HCT116 (cell line): ENCODE measurements at regions not wholly inside any gene's neighbourhood (a gene's known extent, or its start where the extent isn't known, plus 50 kb on each side); places are given as distances from the start of the nearest gene placed in this dataset.

Experiments used
- ATAC-seq: fragments of 200-7000 bp; cut with Tn5 transposase; 2 replicates; pipeline ENCODE4 v1.9.1; 2020; ENCODE audit warnings: mild to moderate bottlenecking, moderate library complexity
- BruUV-seq: library from RNA; stranded (reverse); fragments of 400-500 nt; replicated peaks from 2 replicates; lab custom pipeline; 2021; lab: Mats Ljungman, UMichigan
- CTCF ChIA-PET: fragments of 300-600 bp; sonication (Branson Sonifier 250); formaldehyde crosslinking; loops from one replicate; lab custom pipeline; 2021; ENCODE audit warnings: antibody characterized with exemption; lab: Charles Lee
- POLR2A ChIA-PET: fragments of 300-600, 350-600 bp; sonication (Branson Sonifier 250); formaldehyde crosslinking; loops from one replicate; lab custom pipeline; 2021; ENCODE audit warnings: antibody characterized with exemption; lab: Charles Lee
- RAD21 ChIA-PET, 2 experiments: fragments of 300-600 bp; sonication (Branson Sonifier 250); formaldehyde crosslinking; loops; one replicate each; lab custom pipeline; 2023; ENCODE audit warnings: low total read pairs in 2 of 2; ENCODE audit not compliant: uncharacterized antibody in 2 of 2, unreplicated experiment in 2 of 2, low non-redundant PET in 1 of 2; lab: Charles Lee
- DNase-seq: peaks from one replicate; pipeline ENCODE4 v3.0.0-alpha.2; 2010; ENCODE audit warnings: low read depth, low spot score
- H2AFZ ChIP-seq: fragments of 200-600 bp; shearing (Covaris generic), sonication (generic); 2 replicates; pipeline ENCODE4 v1.6.1; 2017; ENCODE audit warnings: low read depth, mixed run types, mixed read lengths, antibody characterized with exemption, low read length; ENCODE audit not compliant: poor library complexity, severe bottlenecking
- H3K27ac ChIP-seq: 2 replicates; pipeline ENCODE4 v1.5.1; 2012; ENCODE audit warnings: low read depth, low read length
- H3K27me3 ChIP-seq: fragments of 200-600 bp; sonication (generic); 2 replicates; pipeline ENCODE4 v1.6.1; 2016; ENCODE audit warnings: mixed run types, low read length, mixed read lengths; ENCODE audit not compliant: insufficient read depth
- H3K36me3 ChIP-seq, 2 experiments: fragments of 200-500 bp in 1 of 2; fragments of 200-600 bp in 1 of 2; sonication (Bioruptor generic) in 1 of 2; sonication (generic) in 1 of 2; 2 replicates each; pipeline versions ENCODE4 v1.5.1 to v1.6.1; 2014 to 2016; ENCODE audit warnings: low read length in 2 of 2, inconsistent platforms in 1 of 2, mixed read lengths in 1 of 2, mixed run types in 1 of 2; ENCODE audit not compliant: insufficient read depth in 2 of 2, control insufficient read depth in 1 of 2
- H3K4me1 ChIP-seq, 2 experiments: fragments of 200-600 bp in 1 of 2; sonication (generic) in 1 of 2; 2 replicates each; pipeline versions ENCODE4 v1.5.1 to v1.6.1; 2012 to 2017; ENCODE audit warnings: low read length in 2 of 2, inconsistent platforms in 1 of 2, mild to moderate bottlenecking in 1 of 2, mixed read lengths in 1 of 2, mixed run types in 1 of 2, moderate library complexity in 1 of 2; ENCODE audit not compliant: insufficient read depth in 2 of 2, control insufficient read depth in 1 of 2
- H3K4me2 ChIP-seq: fragments of 200-600 bp; sonication (generic); 2 replicates; pipeline ENCODE4 v1.6.1; 2017; ENCODE audit warnings: mixed run types, low read length, mixed read lengths
- H3K4me3 ChIP-seq, 2 experiments: fragments of 200-600 bp in 1 of 2; sonication (generic) in 1 of 2; replicated peaks in 1 of 2; 2 replicates each; pipeline ENCODE4 v1.5.1; 2011 to 2016; ENCODE audit warnings: low read length in 2 of 2, control low read depth in 1 of 2, low read depth in 1 of 2, mild to moderate bottlenecking in 1 of 2, mixed read lengths in 1 of 2, mixed run types in 1 of 2
- H3K79me2 ChIP-seq: fragments of 200-600 bp; sonication (generic); 2 replicates; pipeline ENCODE4 v1.6.1; 2017; ENCODE audit warnings: mild to moderate bottlenecking, mixed run types, low read length, moderate library complexity, mixed read lengths; ENCODE audit not compliant: insufficient read depth
- H3K9ac ChIP-seq: fragments of 200-600 bp; sonication (generic); 2 replicates; pipeline ENCODE4 v1.6.1; 2016; ENCODE audit warnings: low read length, mixed read lengths
- H3K9me2 ChIP-seq: fragments of 200-600 bp; sonication (generic), shearing (Covaris generic); 2 replicates; pipeline ENCODE4 v1.6.1; 2017; ENCODE audit warnings: mixed run types, mild to moderate bottlenecking, moderate library complexity; ENCODE audit not compliant: insufficient read depth
- H3K9me3 ChIP-seq, 2 experiments: fragments of 200-500 bp in 1 of 2; fragments of 200-600 bp in 1 of 2; sonication (Bioruptor generic) in 1 of 2; sonication (generic) in 1 of 2; 2 replicates each; pipeline ENCODE4 v1.6.1; 2014 to 2017; ENCODE audit warnings: low read length in 2 of 2, mixed read lengths in 2 of 2, inconsistent platforms in 1 of 2, low read depth in 1 of 2, mild to moderate bottlenecking in 1 of 2, mixed run types in 1 of 2, moderate library complexity in 1 of 2; ENCODE audit not compliant: control insufficient read depth in 1 of 2, insufficient read depth in 1 of 2
- H4K20me1 ChIP-seq: fragments of 200-600 bp; sonication (generic), shearing (Covaris generic); 2 replicates; pipeline ENCODE4 v1.6.1; 2017; ENCODE audit warnings: mixed run types, mild to moderate bottlenecking, moderate library complexity; ENCODE audit not compliant: insufficient read depth
- CEBPB ChIP-seq: IDR thresholded peaks from 2 replicates; pipeline ENCODE4 v1.6.1; 2012; ENCODE audit warnings: low read depth
- POLR2AphosphoS5 ChIP-seq: IDR thresholded peaks from 2 replicates; pipeline ENCODE4 v1.6.1; 2011; ENCODE audit warnings: mild to moderate bottlenecking, low read depth, low read length, moderate library complexity
- RAD21 ChIP-seq: IDR thresholded peaks from 2 replicates; pipeline ENCODE4 v1.6.1; 2012; ENCODE audit warnings: low read depth, mild to moderate bottlenecking
- REST ChIP-seq: IDR thresholded peaks from 2 replicates; pipeline ENCODE4 v1.6.1; 2012; ENCODE audit warnings: low read depth
- SIN3A ChIP-seq: IDR thresholded peaks from 2 replicates; pipeline ENCODE4 v1.6.1; 2012; ENCODE audit warnings: low read depth
- SP1 ChIP-seq: IDR thresholded peaks from 2 replicates; pipeline ENCODE4 v1.6.1; 2012; ENCODE audit warnings: low read depth
- TCF7L2 ChIP-seq: IDR thresholded peaks from 2 replicates; pipeline ENCODE4 v1.7.0; 2011; ENCODE audit warnings: borderline replicate concordance, inconsistent platforms; ENCODE audit not compliant: insufficient read depth, insufficient read length; ENCODE audit errors: extremely low read depth
- ZFX ChIP-seq: fragments of 450-650 bp; IDR thresholded peaks from 2 replicates; pipeline ENCODE4 v1.6.1; 2017
- ZNF274 ChIP-seq: fragments of 200-500 bp; sonication (Bioruptor generic); IDR thresholded peaks from 2 replicates; pipeline ENCODE4 v1.6.1; 2014; ENCODE audit warnings: mild to moderate bottlenecking, low read depth, low read length, inconsistent platforms
- intact Hi-C: fragments of 100-400 bp; cut with micrococcal nuclease; formaldehyde crosslinking; loops from 2 replicates; pipeline ENCODE4 v1.10.0; 2022

GRCh38 chr15:81885135-81885534 lies 160.7 kb downstream of the MEX3B start:
- POLR2A ChIA-PET, result no interaction called here
- no peaks in the 10 kb centered on the region for H4K20me1 ChIP-seq
- intact Hi-C loops, result no loop called here
- H2AFZ ChIP-seq, result no peak overlapping the region
- peaks cover 12% of the 10 kb centered on the region; the same call in 1 of the 2 replicates for H3K27me3 ChIP-seq
- H3K36me3 ChIP-seq, result no peaks in the 10 kb centered on the region
- no peaks in the 10 kb centered on the region for H3K9me2 ChIP-seq
- no peak overlapping the region for H3K9ac ChIP-seq
- no peak overlapping the region for H3K4me3 ChIP-seq
- no peak overlapping the region for H3K27ac ChIP-seq
- no peak for TF ChIP-seq SIN3A
- TF ChIP-seq RAD21, result no peak
- TF ChIP-seq ZFX, result no peak
- no peak for TF ChIP-seq ZNF274
- no peak for TF ChIP-seq CEBPB
- no peak for TF ChIP-seq REST
- no peak for TF ChIP-seq SP1
- no peak for TF ChIP-seq POLR2AphosphoS5
- no peak for TF ChIP-seq TCF7L2
- H3K9me3 ChIP-seq, result no peaks in the 10 kb centered on the region
- H3K79me2 ChIP-seq, result no peaks in the 10 kb centered on the region
- RAD21 ChIA-PET, result no interaction called here
- CTCF ChIA-PET, result no interaction called here
- H3K4me2 ChIP-seq, result no peak overlapping the region
- DNase-seq, result no peak
- H3K4me1 ChIP-seq, result no peaks in the 10 kb centered on the region
- no peak for ATAC-seq
- BruUV-seq, result no TSS peak
